Osteoblast (primary cell): ENCODE measurements at regions not wholly inside any gene's neighbourhood (a gene's known extent, or its start where the extent isn't known, plus 50 kb on each side); places are given as distances from the start of the nearest gene placed in this dataset.
A peak's percentile ranks its signal among the peaks of the same experiment; 100 is the strongest.

Experiments
- DNase-seq: peaks from one replicate; pipeline ENCODE4 v3.0.0; 2011; ENCODE audit warnings: low spot score, mixed read lengths; ENCODE audit not compliant: insufficient read length; ENCODE audit errors: missing footprints
- H2AFZ ChIP-seq: 2 replicates; pipeline ENCODE4 v1.6.0; 2011; ENCODE audit warnings: mild to moderate bottlenecking, low read length
- H3K27ac ChIP-seq: 2 replicates; pipeline ENCODE4 v1.5.1; 2011; ENCODE audit warnings: mild to moderate bottlenecking, low read depth, low read length, moderate library complexity
- H3K27me3 ChIP-seq: 2 replicates; pipeline ENCODE4 v1.6.0; 2012; ENCODE audit warnings: mild to moderate bottlenecking, control low read depth, inconsistent platforms, low read length, moderate library complexity; ENCODE audit not compliant: insufficient read depth
- H3K36me3 ChIP-seq: 2 replicates; pipeline ENCODE4 v1.5.1; 2011; ENCODE audit warnings: mild to moderate bottlenecking, low read length, control low read depth, moderate library complexity; ENCODE audit not compliant: insufficient read depth
- H3K4me1 ChIP-seq: 2 replicates; pipeline ENCODE4 v1.5.1; 2011; ENCODE audit warnings: mild to moderate bottlenecking, low read length, control low read depth, moderate library complexity; ENCODE audit not compliant: insufficient read depth
- H3K4me2 ChIP-seq: 2 replicates; pipeline ENCODE4 v1.6.0; 2011; ENCODE audit warnings: mild to moderate bottlenecking, low read length; ENCODE audit not compliant: insufficient read depth
- H3K4me3 ChIP-seq: fragments of 200-600 bp; sonication (generic); 3 replicates; pipeline ENCODE4 v1.5.1; 2012; ENCODE audit warnings: mild to moderate bottlenecking, low read length, inconsistent platforms; ENCODE audit not compliant: insufficient read depth
- H3K79me2 ChIP-seq: 2 replicates; pipeline ENCODE4 v1.6.0; 2012; ENCODE audit warnings: mild to moderate bottlenecking, low read length, control low read depth, inconsistent platforms; ENCODE audit not compliant: insufficient read depth
- H3K9me3 ChIP-seq: 2 replicates; pipeline ENCODE4 v1.5.1; 2011; ENCODE audit warnings: low read depth, low read length, control low read depth
- H4K20me1 ChIP-seq: 2 replicates; pipeline ENCODE4 v1.6.0; 2012; ENCODE audit warnings: mild to moderate bottlenecking, low read length, control low read depth; ENCODE audit not compliant: insufficient read depth
- CTCF ChIP-seq: IDR thresholded peaks from 2 replicates; pipeline ENCODE4 v1.5.1; 2011; ENCODE audit warnings: mild to moderate bottlenecking, low read depth, low read length, moderate library complexity; ENCODE audit errors: extremely low read depth

GRCh38 chr4:4696530-4696929 is 154.7 kb upstream of the STX18 start:
- H3K4me2 ChIP-seq = no peak overlapping the region
- no peaks in the 10 kb centered on the region for H3K36me3 ChIP-seq
- DNase-seq = no peak

GRCh38 chr4:4695497-4695896 is 153.6 kb upstream of the STX18 start:
- H4K20me1 ChIP-seq = no peaks in the 10 kb centered on the region
- H2AFZ ChIP-seq = no peak overlapping the region

More at GRCh38 chr4:4696530-4696929, 154.7 kb upstream of the STX18 start:
- Histone ChIP-seq H3K27me3 (peaks cover 4% of the 10 kb centered on the region), H3K4me3 (no peak overlapping the region), H3K9me3 (no peaks in the 10 kb centered on the region), H4K20me1 (no peaks in the 10 kb centered on the region), H3K27ac (no peak overlapping the region), H2AFZ (no peak overlapping the region), H3K79me2 (no peaks in the 10 kb centered on the region), H3K4me1 (no peaks in the 10 kb centered on the region)
- TF ChIP-seq CTCF = no peak

GRCh38 chr4:4694827-4695226 is 153.0 kb upstream of the STX18 start:
- no peak for DNase-seq
- TF ChIP-seq CTCF = no peak
- Histone ChIP-seq H4K20me1 (no peaks in the 10 kb centered on the region), H3K4me2 (no peak overlapping the region), H2AFZ (no peak overlapping the region), H3K36me3 (no peaks in the 10 kb centered on the region), H3K79me2 (no peaks in the 10 kb centered on the region), H3K9me3 (no peaks in the 10 kb centered on the region), H3K4me3 (no peak overlapping the region), H3K27ac (no peak overlapping the region), H3K4me1 (no peaks in the 10 kb centered on the region), H3K27me3 (peaks cover 4% of the 10 kb centered on the region)

More at GRCh38 chr4:4695497-4695896, 153.6 kb upstream of the STX18 start:
- H3K4me2 ChIP-seq = no peak overlapping the region
- peaks cover 4% of the 10 kb centered on the region for H3K27me3 ChIP-seq
- H3K9me3 ChIP-seq = no peaks in the 10 kb centered on the region
- no peaks in the 10 kb centered on the region for H3K4me1 ChIP-seq
- H3K27ac ChIP-seq = no peak overlapping the region
- no peaks in the 10 kb centered on the region for H3K79me2 ChIP-seq
- TF ChIP-seq CTCF = no peak
- no peak overlapping the region for H3K4me3 ChIP-seq
- DNase-seq = no peak
- H3K36me3 ChIP-seq = no peaks in the 10 kb centered on the region

GRCh38 chr4:4694296-4694772 is 152.5 kb upstream of the STX18 start:
- peak; percentile 40 for TF ChIP-seq CTCF
- no peaks in the 10 kb centered on the region for H4K20me1 ChIP-seq
- no peaks in the 10 kb centered on the region for H3K79me2 ChIP-seq
- no peak overlapping the region for H3K4me3 ChIP-seq
- no peak for DNase-seq
- no peak overlapping the region for H2AFZ ChIP-seq
- peaks cover 4% of the 10 kb centered on the region for H3K27me3 ChIP-seq
- no peak overlapping the region for H3K27ac ChIP-seq
- no peak overlapping the region for H3K4me2 ChIP-seq
- H3K9me3 ChIP-seq = no peaks in the 10 kb centered on the region
- H3K36me3 ChIP-seq = no peaks in the 10 kb centered on the region
- no peaks in the 10 kb centered on the region for H3K4me1 ChIP-seq
